ENCODE measurements at regions not wholly inside any gene's neighbourhood (a gene's known extent, or its start where the extent isn't known, plus 50 kb on each side); places are given as distances from the start of the nearest gene placed in this dataset.

DNA sequence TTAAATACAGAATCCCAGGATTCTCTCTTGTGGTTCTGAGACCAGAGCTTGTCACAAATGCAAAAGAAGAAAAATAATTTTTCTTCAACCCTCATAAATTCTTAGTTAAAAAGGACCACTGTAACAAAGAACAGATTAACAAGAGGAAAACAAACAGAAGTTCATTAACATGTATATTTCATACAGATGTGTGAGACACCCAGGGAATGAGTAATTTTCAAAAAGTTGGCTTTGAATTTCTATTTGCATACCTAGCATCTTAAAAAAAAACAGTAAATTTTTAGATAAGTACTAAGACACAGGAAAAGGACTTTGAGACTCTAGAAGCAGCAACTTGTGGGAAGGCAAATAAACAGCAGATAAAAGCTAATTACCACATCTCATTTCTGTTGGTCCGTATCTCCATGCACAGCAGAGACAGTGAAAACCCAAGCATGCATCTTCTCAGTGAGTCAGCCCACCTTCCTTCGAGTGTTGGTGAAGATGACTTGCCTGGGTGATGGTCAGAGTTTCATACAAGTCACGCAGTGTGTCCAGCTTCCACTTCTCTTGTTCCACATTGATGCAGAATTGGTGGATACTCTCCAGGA is 399.9 kb upstream of the ADAMTS5 start:
- TF ChIP-seq CTCF (IDR thresholded peaks at IDR 0.05) (no peak), POLR2A (IDR thresholded peaks at IDR 0.05) (no peak)
